HG03469 (cell line): ENCODE measurements at regions not wholly inside any gene's neighbourhood (a gene's known extent, or its start where the extent isn't known, plus 50 kb on each side); places are given as distances from the start of the nearest gene placed in this dataset.
"Not testable (repeated sequence)": the region's sequence is repeated elsewhere in the genome, so short reads cannot be mapped to it uniquely, and the experiment has no call there.

Experiments used
- ATAC-seq: cut with Tn5 transposase; IDR thresholded peaks from one replicate; pipeline ENCODE4 v1.9.1; 2021; ENCODE audit warnings: mild to moderate bottlenecking, moderate library complexity, moderate number of reproducible peaks; ENCODE audit not compliant: unreplicated experiment

DNA sequence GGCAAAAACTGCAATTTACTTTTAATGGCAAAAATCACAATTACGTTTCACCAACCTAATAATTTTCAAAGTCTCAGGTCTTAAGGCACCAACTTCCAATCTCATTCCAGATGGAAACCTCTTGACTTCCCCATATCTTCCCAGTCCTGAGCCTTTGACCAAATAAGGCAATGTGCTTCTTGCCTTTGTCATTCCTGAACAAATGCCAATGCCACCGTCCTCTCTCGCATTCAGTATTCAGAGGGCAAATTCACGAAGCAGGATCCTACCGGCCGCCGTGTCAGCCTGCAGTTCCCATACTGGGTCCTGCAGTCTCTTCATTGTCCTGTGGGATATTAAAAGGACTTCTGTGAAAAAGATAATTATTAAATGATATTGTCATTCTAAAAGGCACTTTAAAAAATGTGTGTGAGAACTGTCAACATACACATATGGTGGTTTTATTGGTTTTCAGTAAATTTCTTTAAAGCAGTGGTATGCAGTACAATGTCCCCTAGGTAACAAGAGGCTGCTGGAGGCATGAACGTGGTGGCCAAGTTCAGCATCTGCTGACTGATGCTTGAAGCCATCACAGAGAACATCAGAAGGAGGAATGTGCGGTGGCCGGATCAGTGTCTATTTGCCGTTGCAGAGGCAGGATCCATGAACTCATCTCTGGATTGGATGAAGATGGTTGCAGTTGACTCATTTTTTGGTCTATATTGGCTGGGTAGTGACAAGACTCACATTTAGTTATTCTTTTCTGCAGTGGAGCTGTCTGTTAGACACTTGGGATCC lies 101.4 kb upstream of the IRX4 start:
- ATAC-seq = no peak

DNA sequence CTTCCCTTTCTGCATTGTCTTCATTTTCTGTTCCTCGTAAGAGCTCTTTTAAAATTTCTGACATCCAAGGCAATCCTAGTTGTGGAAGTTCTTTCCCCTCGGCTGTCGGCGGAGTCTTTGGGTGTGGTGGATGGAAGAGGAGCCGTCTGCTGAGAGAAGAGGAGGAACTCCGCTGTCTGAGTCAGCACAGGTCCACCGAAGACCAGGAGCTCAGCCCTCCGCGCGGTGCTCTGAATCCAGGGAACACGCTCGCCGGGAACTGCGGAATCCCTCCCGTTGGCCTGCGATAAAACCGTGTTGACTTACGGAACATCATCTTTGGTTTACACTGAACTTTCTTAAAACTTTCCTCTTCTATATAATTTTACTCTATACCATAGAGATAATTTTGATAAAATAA lies 100.7 kb upstream of the IRX4 start:
- ATAC-seq = no peak

DNA sequence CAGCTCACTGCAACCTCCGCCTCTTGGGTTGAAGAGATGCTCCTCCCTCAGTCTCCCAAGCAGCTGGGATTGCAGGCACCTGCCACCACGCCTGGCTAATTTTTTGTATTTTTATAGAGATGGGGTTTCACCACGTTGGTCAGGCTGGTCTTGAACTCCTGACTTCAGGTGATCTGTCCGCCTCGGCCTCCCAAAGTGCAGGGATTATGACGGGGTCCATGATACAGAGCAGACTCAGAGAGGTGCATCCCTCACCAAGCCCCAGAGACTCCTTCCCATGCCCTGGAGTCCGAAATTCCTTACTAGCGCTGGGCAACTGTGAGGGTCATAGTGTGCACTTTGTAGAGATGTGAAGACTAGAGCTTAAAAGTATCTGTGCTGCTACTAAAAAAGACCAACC lies 99.8 kb upstream of the IRX4 start:
- ATAC-seq = not testable (repeated sequence)

DNA sequence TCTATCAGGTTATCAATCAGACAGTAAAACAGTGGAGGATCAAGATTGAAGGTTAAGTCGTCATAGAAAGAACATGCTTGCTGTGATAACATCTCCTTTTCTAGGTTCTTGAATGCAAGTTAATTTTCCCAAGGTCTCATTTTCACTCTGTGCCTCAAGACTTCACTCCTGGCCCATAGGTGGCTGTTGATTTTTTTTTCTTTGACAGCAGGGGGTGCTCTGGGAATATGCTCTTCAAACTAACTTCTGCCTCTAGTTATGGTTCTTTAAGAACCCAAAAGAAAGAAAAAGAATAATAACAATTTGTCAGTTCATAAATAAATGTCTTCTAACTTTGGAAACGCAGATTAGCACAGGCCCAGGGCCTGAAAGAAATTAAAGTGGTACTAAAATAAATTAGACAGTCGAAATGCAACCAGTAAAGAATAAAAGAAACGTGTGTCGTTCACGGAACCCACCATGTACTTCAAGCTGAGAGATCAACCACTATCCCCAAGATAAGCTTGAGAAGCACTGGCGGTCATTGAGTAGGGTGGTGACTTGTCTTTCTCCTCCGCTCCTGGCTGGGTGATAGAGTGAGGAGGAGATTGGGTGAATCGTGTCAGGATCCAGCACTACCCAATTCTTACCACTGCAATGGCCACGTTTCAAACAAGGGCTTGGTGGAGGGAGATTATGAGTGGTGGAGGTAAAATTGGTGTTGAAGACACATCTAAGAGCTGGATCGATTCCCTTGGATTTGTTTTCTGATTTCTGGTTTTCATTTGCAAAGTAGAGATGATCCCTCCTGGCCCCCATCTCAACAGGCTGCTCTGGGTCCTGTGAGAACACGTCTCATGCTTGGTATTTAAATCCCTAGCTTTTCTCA lies 93.4 kb upstream of the IRX4 start:
- ATAC-seq = no peak

DNA sequence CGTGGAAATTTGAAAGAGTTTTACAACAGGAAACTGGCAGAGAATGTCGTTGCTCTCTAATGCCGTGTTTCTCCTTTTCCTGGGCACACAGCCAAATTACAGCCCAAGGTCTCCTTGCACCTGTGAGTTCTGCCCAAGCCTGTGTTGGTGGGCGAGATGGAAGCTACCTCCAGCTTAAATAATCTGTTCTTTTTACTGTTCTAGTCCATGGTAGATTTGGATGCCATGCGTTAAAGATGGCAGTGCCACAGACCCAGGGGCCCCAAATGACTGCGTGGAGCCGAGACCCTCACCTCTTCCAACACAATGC lies 92.6 kb upstream of the IRX4 start:
- no peak for ATAC-seq

DNA sequence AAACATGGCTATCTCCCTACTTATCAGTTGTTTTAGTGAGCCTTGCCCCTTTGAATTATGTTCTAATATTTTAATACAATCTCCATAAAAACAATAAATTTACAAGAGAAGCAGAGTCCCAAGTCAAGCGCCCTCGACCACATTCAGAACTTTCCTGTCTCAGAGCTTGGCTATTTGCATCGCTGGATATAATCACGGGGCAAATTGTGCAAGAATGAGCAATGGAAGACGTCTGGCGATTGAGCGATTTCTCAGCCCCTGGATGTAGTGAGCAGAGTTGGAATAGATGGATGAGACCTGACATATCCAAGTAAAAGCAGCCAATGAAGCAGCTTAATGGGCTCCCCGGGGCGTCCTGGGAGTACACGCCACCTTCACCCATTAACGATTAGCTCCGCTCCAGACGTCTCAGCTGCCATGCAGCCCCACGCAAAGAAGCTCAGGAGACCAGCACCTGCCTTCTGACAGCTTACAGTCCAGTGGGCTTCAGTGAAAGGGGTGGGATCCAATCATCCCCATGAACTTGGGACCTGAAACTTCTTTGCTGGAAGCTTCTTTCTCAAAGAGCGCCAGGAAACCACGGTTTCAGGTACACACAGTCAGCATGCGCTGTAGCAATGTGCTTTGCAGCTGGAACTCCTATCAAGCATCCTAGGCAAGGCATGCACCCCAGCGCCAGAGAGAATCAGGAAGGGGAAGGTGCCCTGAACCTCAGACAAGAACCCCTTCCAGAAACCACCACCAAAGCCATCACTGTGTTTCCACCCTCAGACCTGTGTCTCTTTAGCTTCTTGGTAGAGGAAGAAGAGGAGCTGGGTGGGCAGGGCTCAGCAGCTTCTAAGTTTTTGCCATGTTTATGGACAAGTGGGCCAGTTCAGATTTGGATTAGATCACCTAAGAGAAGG lies 92.0 kb upstream of the IRX4 start:
- ATAC-seq = no peak

DNA sequence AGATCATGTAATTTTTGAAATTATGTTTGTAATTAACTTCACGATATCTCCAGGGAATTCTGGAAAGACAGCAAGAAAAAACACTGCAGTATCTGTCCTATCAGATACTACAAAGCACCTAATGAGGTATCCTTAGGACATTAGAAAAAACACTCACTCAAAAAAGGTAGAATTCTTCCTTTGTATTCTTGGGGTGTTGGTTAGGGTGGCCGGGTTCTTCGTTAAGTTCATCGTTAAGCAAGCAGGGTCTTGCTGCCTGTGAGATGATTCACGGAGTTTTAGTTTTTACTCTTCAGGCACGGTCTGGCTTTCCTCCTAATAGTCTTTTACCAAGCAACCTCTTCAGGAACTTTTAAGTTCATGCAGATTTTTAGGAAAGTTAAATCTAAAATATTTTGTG lies 91.4 kb upstream of the IRX4 start:
- ATAC-seq = no peak

DNA sequence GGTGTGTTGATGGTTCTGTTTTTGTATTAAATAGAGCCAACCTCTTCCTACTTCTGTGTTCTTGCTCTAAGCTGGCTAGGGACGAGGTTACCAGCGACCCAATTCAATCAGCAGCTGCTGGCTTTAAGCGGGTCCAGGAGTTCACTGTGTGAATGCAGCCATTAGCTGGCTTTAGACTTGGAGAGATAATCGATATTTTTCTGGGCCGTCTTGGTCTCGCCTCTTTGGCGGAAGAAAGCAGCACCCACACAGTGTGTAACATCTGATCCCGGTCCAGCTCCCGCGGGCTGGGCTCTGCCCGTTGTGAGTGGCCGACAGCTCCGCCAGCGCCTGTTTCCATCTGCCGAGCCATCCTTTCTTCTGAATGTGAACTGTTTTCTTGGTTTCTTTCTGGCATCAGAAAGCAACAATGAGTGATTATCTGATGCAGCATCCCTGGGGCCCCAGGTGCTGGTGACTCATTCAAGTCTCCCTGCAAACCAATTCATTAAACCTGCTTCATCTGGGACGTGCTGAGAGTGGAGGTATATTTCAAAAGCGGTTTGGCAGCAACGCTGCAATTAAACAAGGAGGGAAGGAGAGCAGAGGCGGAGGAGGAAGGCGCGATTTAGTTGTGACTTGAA lies 90.8 kb upstream of the IRX4 start:
- ATAC-seq = no peak

DNA sequence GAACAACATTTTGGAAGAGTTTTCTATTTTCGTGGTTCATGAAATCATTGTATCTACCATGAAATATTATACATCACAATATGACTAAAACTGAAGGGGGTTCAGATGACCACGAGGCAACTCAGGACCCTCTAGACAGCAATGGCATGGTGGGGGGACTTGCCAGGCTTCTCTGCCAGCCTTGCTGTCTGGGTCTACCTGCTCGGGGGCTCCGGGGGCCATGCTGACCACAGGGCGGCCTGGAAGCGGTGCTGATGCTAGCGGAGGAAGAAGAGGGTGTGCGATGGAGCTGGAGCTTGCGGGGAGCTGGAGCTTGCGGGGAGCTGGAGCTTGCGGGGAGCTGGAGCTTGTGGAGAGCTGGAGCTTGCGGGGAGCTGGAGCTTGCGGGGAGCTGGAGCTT lies 89.2 kb upstream of the IRX4 start:
- ATAC-seq = no peak

DNA sequence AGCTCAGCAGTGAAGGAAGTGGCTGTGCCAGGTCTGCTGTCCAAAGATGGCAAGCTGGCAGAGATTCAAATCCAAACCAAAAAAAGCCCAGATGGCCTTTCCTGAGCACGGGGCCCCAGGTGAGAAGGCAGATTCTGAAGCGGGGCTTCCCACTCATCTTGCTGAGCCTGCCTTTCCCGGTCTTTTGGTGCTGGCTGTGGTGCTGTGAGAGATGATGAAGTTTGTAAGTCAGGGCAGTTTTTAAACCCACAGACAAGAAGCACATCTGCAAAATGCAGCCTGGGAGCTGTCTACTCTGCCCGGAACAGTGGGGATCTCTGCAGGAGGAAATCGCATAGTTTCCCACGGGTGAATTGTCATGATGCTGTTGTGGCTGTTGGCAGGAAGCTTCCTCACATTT lies 85.0 kb upstream of the IRX4 start:
- ATAC-seq = no peak

DNA sequence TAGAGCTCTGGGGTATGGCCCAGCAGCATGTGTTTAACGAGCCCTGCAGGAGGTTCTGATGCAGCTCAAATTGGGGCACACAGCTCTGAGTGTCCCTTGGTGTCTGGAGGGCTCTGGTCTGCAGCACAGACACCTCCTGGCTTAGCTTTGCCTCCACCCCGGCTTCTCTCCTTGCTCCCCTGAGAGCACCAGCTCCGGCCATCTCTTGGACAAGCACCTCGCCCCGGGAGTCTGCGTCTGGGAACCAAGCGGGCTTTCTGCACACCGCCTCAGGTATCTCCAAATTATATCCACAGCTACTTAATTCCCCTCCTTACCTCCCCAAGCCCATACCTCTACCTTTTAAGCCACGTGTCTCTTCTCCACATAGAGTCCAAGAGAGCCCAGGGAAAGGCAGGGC lies 83.7 kb upstream of the IRX4 start:
- no peak for ATAC-seq

DNA sequence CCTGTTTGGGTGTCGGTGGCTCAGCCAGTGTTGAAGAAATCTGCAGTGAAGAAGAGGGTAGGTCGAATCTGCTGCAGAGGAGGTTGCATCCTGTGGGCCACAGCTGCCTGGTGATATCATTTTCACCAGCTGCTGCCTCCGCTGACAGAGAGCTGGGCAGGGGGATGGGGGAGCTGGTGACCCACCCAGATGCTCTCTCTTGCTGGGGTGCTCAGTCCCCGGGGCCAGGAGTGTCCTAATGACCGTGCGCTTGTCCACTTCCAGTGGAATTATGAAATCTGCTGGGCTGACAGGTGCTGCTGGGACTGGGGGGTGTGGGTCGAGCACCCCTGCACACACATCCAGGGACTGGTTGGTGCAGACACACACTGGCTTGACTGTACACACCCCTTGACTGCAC lies 83.2 kb upstream of the IRX4 start:
- no peak for ATAC-seq

DNA sequence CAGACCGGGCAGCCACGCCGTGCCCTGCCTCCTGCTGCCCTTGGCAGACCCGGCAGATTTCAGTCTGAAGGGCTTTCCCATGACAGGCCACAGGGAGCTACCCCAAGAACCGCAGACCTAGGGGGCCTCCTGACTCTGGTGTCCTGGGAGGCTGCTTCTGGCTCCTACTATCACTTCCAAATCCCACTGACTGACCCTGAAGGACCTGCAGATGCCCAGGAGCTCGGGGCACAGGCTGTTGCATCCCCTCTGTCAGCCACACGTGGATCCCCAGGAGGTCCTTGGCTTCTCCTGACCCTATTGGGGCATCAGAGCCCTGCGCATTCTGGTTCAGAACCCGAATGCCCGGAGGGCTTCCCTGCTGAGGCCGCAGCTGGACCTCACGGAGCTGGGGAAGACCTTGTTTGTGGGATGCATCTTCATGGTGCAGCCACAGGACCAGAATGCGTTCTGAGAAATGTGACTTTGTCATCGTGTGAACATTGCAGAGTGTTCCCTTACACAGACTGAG lies 81.3 kb upstream of the IRX4 start:
- no peak for ATAC-seq

DNA sequence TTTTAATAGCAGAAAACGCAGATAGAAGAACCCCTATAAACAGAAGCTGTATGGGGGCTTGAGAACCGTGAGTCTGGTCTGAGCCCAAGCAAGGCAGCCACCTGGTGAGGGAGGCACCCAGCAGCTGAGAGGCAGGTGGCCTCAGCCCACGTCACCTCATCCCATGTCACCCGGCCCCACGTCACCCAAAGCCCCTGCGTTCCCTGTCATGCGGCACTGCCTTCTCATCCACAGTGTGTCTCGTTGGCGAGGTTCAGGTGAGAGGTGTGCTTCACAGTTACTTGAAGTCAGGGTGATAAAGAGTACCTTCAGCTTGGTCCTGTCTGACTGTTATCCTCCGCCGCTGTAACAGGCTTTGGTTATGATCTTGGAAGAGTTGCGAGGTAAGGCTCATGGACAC lies 80.6 kb upstream of the IRX4 start:
- no peak for ATAC-seq

DNA sequence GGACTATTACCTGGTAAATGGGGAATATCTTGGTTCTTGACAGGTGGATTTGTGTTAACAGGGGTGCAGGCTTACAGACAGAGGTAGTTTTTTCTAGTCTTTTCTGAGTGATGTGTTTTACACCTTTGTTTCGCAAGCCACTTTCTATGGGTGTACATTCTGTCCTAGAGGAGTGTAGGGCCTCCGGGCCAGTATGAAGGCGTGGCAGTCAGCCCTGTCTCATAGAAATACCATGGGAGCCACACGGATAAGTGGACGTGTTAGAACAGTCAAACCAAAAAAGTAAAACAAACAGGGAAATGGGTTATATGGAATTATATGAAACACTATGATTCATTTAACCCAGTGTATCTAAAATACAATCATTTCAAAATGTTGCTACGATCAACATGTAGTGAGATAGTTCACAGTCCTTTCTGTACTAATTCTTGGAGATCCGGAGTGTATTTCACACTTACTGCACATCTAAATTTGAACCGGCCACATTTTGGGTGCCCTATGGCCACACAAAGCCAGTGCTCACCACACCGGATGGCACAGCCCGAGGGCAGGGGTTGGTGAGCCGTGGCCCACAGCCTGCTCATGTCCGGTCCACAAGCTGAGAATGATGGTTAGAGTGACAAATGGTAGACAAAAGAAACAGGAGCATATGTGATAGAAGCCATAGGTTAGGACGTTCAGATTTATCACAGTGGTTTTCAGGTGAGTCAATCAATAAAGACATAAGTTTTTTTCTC lies 80.1 kb upstream of the IRX4 start:
- no peak for ATAC-seq

DNA sequence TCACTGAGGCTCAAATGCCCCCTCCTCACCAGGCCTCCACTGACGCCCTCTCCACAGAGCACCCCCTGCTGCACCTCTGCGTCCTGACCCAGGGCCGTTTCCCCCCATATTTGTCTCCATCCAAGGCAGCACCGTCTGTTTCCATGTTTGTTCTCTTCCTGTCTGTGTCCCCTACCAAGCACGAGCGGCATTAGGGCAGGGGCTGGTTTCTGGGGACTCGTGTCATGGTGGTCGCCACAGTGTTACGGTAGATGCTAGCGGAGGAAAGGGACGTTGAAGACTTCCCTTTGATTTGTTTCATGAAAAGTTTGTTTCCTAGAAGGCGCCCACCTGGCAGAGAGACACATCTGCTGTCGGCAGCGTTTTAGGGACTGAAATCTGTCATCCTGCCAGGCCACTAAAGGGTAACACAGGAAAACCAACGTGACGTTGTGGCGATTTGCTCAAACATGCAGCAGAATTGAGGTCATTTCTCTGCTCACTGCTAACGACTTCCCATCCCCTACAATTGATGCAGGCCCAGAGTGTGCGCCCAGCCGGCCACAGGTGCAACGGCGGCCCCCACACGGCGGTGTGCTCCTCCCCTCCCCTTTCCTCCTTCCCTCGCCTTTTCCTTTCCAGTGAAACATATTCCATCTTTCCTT lies 79.3 kb upstream of the IRX4 start:
- ATAC-seq = no peak

DNA sequence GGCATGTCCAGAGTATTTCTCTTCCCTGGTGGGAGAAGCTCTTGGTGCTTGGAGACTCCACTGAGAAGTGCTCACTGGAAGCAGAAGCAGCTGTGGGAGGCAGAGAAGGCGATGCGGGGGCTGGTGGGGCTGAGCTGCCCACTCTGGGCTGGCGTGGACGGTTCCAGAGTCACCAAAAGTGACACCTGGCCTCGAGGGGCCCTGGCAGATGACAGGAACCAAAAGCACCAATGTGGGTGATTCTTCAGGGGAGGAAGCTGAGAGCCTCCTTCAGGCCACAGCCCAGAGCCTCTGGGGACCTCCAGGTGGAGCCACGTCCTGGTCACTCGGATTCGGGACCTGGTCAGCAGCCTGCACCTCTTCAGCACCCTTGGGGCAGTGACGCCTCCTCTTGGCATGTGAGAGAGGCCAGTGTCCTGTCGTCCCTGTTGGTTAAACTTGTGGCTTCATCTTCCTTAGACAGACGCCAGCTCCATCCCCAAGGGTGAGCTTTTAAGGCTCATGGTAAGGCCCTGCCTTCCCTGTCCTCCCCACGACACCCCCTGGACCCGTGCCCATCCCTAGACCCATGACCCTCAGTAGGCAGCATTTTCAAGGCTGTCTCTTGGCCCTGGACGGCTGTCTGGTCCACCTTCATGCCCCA lies 78.7 kb upstream of the IRX4 start:
- no peak for ATAC-seq

DNA sequence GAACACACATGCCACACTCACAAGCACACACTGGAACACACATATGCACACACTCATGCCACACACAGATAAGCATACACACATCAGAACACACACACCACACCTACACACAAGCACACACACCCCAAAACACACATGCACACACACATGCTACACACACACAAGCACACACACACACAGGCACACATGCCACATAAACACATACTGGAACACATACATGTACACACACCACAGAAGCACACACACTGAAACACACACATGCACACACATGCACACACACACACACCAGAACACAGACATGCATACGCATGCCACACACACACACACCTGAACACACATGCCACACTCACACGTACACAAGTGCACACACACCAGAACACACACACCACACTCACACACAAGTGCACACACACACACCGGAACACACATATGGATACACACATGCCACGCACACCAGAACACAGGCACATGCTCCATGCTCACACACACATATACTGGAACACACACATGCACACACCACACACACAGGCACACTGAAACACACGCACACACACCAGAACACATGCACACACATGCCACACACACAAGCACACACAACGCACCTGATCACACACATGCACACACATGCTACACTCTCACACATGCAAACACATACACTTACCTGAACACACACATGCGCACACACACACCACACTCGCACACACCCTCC lies 78.0 kb upstream of the IRX4 start:
- ATAC-seq = no peak
